Esophagus muscularis mucosa (tissue), 3 donors: ENCODE measurements at regions not wholly inside any gene's neighbourhood (a gene's known extent, or its start where the extent isn't known, plus 50 kb on each side); places are given as distances from the start of the nearest gene placed in this dataset.

Experiments
- CTCF ChIP-seq, 3 experiments: fragments of 200-600 bp in 2 of 3; fragments of 450-650 bp in 1 of 3; sonication (generic) in 2 of 3; IDR thresholded peaks; one replicate each; pipeline ENCODE4 v1.5.1; 2017 to 2019; ENCODE audit warnings: antibody characterized with exemption in 3 of 3, mild to moderate bottlenecking in 2 of 3, moderate library complexity in 1 of 3
- POLR2AphosphoS5 ChIP-seq, 2 donors: sonication (generic); formaldehyde crosslinking; IDR thresholded peaks; one replicate each; pipeline ENCODE4 v1.6.1; 2017; ENCODE audit warnings: antibody characterized with exemption in 2 of 2

GRCh38 chr15:96440978-96441377 lies 110.5 kb downstream of the NR2F2 start:
- TF ChIP-seq POLR2AphosphoS5 (IDR thresholded peaks at IDR 0.05) (no peak), CTCF (IDR thresholded peaks at IDR 0.05) (no peak)
